Kidney glomerular epithelial cell (primary cell): ENCODE measurements at regions not wholly inside any gene's neighbourhood (a gene's known extent, or its start where the extent isn't known, plus 50 kb on each side); places are given as distances from the start of the nearest gene placed in this dataset.

Source experiments
- DNase-seq: peaks from one replicate; lab custom pipeline; 2025; lab: John Stamatoyannopoulos, UW

- no peak for DNase-seq
Observed at GRCh38 chr15:81483496-81483895, 109.5 kb upstream of the TMC3 start.

DNA sequence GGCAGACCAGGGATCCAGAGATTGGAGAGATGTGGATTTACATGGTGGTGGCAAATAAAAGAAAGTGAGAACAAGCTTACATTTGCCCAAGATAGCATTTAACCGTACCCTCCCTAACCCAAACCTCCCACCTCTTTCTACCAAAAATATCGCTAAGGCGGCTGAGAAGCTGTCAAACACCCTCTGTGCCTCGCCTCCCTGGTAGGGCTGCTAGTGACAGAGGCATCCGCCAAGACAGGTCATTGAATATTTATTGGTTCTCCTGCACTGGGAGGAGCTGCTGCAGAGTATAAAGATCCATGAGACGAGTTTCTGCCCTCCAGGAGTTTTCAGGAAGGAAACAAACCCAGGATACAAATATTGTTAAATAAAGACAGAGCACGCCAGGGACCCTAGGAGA lies 107.3 kb upstream of the TMC3 start:
- DNase-seq, result no peak

DNA sequence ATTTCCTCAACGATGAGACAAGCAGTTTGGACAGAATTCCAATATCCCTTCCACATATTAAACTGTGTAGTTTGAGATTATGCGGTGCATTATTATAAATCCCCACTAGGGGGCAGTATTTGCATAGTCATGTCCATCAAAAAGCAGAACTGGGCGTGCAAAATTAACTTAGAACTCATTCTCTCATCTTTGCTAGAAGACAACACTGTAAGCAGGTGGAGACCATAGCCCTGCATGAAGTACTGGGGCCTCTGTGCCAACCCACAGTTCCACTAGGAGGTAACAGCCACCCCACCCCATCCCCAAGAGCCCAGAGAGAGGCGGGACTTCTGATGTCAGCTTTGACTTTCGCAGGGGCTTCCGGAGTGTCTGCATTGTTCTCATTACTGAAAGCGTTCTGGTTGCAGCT lies 106.6 kb upstream of the TMC3 start:
- peak; percentile 29 for DNase-seq

DNA sequence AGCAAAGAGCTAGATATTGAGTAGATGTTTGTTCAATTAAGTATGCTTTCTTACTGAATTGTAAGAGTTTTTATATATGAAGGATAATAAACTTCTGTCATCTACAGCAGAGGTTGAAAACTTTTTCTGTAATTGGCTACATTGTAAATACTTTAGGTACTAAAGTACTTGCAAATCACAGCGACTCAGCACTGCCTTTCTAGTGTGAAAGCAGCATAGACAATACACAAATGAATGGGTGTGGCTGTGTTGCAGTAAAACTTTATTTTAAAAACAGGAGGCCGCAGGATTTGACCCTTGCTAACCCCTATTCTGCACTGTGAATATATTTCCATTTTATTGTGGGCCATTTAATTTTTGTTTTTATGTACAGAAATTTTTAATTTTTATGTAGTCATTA lies 104.3 kb upstream of the TMC3 start:
- DNase-seq, result no peak

- DNase-seq, result no peak
Observed at GRCh38 chr15:81475926-81476325, 101.9 kb upstream of the TMC3 start.

DNA sequence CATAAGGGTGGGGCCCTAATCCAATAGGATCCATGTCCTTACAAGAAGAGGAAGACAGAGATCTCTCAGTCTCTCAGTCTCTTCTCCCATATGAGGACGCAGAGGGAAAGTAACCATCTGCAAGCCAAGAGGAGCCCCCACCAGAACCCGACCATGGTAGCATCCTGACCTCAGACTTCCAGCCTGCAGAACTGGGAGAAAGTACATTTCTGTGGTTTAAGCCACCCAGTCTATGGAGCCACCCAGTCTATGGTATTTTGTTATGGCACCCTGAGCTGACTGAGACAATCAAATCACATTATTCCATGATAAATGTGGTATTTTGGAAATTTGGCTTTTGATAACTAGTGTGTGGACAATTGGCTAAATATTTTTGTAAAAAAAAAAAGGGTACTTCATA lies 101.5 kb upstream of the TMC3 start:
- no peak for DNase-seq

GRCh38 chr15:81473946-81474345 lies 99.9 kb upstream of the TMC3 start:
- DNase-seq, result no peak

DNA sequence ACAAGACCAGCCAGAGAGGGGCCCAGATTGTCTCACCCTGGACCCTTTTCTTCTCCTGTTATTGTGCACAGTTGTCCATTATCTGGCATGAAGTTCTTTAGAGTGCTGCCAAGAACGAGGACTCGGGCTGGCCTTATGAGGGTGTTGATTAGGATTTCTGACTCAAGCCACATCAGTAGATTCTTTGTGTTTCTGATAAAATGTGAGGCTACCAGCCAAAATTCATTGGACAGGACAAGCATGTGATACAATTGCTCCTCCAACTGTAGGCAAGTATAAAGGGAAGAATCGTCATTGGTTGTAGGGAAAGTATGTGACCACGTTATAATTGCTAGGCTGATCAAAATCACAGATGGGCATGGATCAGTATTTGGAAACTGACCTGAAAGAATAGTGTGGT lies 99.2 kb upstream of the TMC3 start:
- no peak for DNase-seq

- no peak for DNase-seq
Observed at GRCh38 chr15:81471151-81471550, 97.1 kb upstream of the TMC3 start.

- DNase-seq, result no peak
Observed at GRCh38 chr15:81469154-81469553, 95.1 kb upstream of the TMC3 start.

GRCh38 chr15:81466741-81467140 lies 92.7 kb upstream of the TMC3 start:
- DNase-seq, result no peak

- no peak for DNase-seq
Observed at GRCh38 chr15:81454024-81454423, 80.0 kb upstream of the TMC3 start.

DNA sequence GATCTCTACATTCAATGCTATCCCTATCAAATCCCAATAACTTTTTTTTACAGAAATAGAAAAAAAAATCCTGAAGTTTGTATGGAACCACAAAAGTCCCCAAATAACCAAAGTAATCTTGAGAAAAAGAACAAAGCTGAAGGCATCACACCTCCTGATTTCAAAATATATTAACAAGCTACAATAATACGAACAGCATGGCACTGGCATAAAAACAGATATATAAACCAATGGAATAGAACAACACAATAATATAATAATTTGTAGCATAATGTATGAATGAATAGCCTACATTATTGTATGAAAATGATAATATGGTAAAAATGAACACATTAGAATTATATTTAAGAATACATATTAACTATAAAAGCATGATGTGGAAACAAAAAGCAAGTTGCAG lies 76.7 kb upstream of the TMC3 start:
- DNase-seq, result no peak

DNA sequence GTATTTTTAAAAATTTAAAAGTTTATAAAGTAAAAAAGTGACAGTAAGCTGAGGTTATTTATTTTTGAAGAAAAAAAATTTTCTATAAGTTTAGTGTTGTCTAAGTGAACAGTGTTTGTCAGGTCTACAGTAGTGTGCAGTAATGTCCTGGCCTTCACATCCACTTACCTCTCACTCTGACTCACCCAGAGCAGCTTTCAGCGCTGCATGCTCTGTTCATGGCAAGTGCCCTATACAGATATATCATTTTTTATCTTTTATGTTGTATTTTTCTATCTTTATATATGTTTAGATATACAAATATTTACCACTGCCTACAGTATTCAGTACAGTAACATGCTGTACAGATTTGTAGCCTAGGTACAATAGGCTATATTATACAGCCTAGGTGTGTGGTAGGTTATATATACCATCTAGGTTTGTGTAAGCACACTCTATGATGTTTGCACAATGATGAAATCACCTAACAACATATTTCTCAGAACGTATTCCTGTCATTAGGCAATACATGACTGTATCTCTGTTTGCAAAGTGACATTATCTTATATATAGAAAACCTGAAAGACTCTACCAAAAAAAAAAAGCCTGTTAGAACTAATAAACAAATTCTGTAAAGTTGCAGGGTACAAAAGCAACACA lies 75.9 kb upstream of the TMC3 start:
- DNase-seq, result no peak

- DNase-seq, result no peak
Observed at GRCh38 chr15:81443040-81443820, 69.2 kb upstream of the TMC3 start.

DNA sequence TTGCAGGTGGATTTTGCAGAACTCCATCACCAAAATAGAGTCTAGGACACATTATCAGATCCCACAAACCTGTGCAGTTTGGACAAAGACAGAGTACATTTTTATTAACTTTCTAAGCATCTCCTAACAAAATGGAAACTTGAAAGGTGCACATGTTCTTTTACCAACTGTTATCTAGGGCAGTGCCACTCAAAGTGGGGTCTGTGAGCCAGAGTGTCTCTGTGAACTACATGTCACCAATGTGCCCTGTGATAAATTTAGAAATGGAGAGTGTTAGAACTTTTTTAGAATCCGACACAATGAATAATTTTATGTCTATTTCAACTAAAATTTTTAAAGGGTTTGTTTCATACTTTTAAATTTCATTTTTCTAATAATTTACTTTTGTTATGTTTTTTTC lies 68.4 kb upstream of the TMC3 start:
- no peak for DNase-seq

GRCh38 chr15:81434851-81435250 lies 60.8 kb upstream of the TMC3 start:
- DNase-seq, result no peak

DNA sequence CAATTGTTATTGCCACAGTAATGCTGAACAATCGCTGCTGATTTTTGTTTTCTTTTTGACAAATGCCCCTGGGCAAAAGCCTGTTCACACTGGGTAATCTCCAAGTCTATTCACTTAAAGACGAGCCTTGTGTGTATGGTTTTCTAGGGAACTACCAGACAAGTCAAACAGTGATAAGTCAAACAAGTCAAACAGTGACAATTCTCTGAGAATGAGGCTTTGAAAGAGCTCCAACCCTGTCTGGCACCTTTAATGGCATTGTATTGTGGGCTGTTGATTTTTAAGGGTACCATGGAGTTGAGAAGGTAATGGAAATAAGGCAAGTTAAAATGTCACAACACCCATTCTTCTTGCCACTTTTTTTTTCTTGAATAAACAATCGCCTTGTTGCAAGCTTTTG lies 59.4 kb upstream of the TMC3 start:
- DNase-seq, result no peak

- DNase-seq, result no peak
Observed at GRCh38 chr15:81432179-81432578, 58.2 kb upstream of the TMC3 start.

DNA sequence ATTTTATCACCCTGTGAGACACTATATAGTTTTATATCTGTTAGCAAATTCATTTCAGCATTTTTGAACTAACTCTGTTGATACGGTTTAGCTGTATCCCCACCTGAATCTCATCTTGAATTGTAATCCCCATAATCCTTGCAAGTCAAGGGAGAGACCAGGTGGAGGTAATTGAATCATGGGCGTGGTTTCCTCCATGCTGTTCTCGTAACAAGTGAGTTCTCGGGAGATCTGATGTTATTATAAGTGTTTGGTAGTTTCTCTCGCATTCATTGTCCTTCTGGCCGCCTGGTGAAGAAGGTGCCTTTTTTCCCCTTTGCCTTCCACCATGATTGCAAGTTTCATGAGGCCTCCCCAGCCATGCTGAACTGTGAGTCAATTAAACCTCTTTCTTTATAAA lies 53.2 kb upstream of the TMC3 start:
- no peak for DNase-seq

DNA sequence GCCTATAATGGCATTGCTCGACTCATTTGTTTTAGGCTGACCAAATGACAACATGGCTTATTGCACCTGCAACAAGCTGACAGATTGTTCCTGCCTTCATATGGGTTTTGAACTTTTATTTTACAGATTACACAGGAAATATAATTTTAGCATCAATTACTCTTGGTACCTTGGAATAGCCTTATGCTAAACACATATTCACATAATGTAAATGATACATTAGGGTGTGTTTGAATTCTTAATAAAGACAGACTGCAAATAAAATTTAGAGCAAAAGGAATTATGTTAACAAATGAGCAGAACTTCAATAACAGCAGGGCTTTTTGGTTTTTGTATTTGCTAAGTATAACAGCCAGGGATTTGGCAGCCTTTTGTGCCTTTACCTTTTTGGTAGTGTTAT lies 51.9 kb upstream of the TMC3 start:
- no peak for DNase-seq
